IMR-90 (cell line): ENCODE measurements at regions not wholly inside any gene's neighbourhood (a gene's known extent, or its start where the extent isn't known, plus 50 kb on each side); places are given as distances from the start of the nearest gene placed in this dataset.
A peak's percentile ranks its signal among the peaks of the same experiment; 100 is the strongest.

ENCODE experiments used
- ATAC-seq: fragments of 200-7000 bp; cut with Tn5 transposase; 2 replicates; pipeline ENCODE4 v1.9.1; 2020; ENCODE audit warnings: low read depth, mild to moderate bottlenecking, moderate library complexity
- BruUV-seq: library from RNA; stranded (reverse); fragments of 400-500 nt; replicated peaks from 2 replicates; lab custom pipeline; 2021; lab: Mats Ljungman, UMichigan
- CTCF ChIA-PET: fragments of 300-600 bp; formaldehyde crosslinking; extraction: SDS; loops from one replicate; lab custom pipeline; 2021; ENCODE audit warnings: antibody characterized with exemption; lab: Yijun Ruan, JAX
- POLR2A ChIA-PET: fragments of 300-600 bp; sonication (Branson Sonifier 250); formaldehyde crosslinking; loops from one replicate; lab custom pipeline; 2022; ENCODE audit warnings: antibody characterized with exemption; ENCODE audit not compliant: unreplicated experiment; lab: Charles Lee
- DNase-seq: peaks from one replicate; pipeline ENCODE4 v3.0.0; 2013
- H2AFZ ChIP-seq: replicated peaks from 2 replicates; pipeline ENCODE3; 2013; ENCODE audit warnings: low read length, mild to moderate bottlenecking; ENCODE audit not compliant: poor library complexity
- H2AK5ac ChIP-seq: 2 replicates; pipeline ENCODE4 v1.6.1; 2013; ENCODE audit warnings: low read depth, low read length, inconsistent platforms
- H2AK9ac ChIP-seq: replicated peaks from 2 replicates; pipeline ENCODE3; 2013; ENCODE audit warnings: mild to moderate bottlenecking, low read depth, low read length, moderate library complexity; ENCODE audit not compliant: poor library complexity
- H2BK120ac ChIP-seq: 2 replicates; pipeline ENCODE4 v1.6.1; 2013; ENCODE audit warnings: low read depth, low read length, inconsistent platforms
- H2BK15ac ChIP-seq: 3 replicates; pipeline ENCODE4 v1.6.1; 2013; ENCODE audit warnings: low read depth, low read length, inconsistent platforms
- H2BK20ac ChIP-seq: 2 replicates; pipeline ENCODE4 v1.6.1; 2013; ENCODE audit warnings: low read depth, mild to moderate bottlenecking, inconsistent platforms, low read length, moderate library complexity
- H2BK5ac ChIP-seq: 2 replicates; pipeline ENCODE4 v1.6.1; 2013; ENCODE audit warnings: mild to moderate bottlenecking, low read depth, low read length, inconsistent platforms; ENCODE audit not compliant: poor library complexity, severe bottlenecking
- H3K14ac ChIP-seq: replicated peaks from 2 replicates; pipeline ENCODE4 v1.6.1; 2013; ENCODE audit warnings: low read depth, low read length, inconsistent platforms
- H3K18ac ChIP-seq: 2 replicates; pipeline ENCODE4 v1.6.1; 2013; ENCODE audit warnings: low read depth, low read length, control low read depth
- H3K23ac ChIP-seq: 2 replicates; pipeline ENCODE4 v1.6.1; 2013; ENCODE audit warnings: low read depth, low read length, inconsistent platforms
- H3K27ac ChIP-seq: 2 replicates; pipeline ENCODE4 v1.5.1; 2013; ENCODE audit warnings: mild to moderate bottlenecking, control low read depth, low read length; ENCODE audit not compliant: insufficient read depth
- H3K27me3 ChIP-seq: 2 replicates; pipeline ENCODE4 v1.6.1; 2013; ENCODE audit warnings: low read length; ENCODE audit not compliant: control insufficient read depth, insufficient read depth
- H3K36me3 ChIP-seq: 2 replicates; pipeline ENCODE4 v1.6.1; 2013; ENCODE audit warnings: low read length, mixed read lengths; ENCODE audit not compliant: control insufficient read depth, insufficient read depth
- H3K4ac ChIP-seq: 2 replicates; pipeline ENCODE4 v1.6.1; 2013; ENCODE audit warnings: low read depth, low read length, inconsistent platforms
- H3K4me1 ChIP-seq: 2 replicates; pipeline ENCODE4 v1.6.1; 2013; ENCODE audit warnings: low read length, mixed read lengths; ENCODE audit not compliant: control insufficient read depth, insufficient read depth
- H3K4me2 ChIP-seq: 2 replicates; pipeline ENCODE4 v1.6.1; 2013; ENCODE audit warnings: low read depth, mild to moderate bottlenecking, control low read depth, low read length, moderate library complexity
- H3K4me3 ChIP-seq: 2 replicates; pipeline ENCODE4 v1.5.1; 2013; ENCODE audit warnings: low read depth, mild to moderate bottlenecking, control low read depth, low read length, moderate library complexity; ENCODE audit not compliant: insufficient read depth
- H3K56ac ChIP-seq: 2 replicates; pipeline ENCODE4 v1.6.1; 2013; ENCODE audit warnings: low read length, inconsistent platforms; ENCODE audit not compliant: insufficient read depth; ENCODE audit errors: extremely low read depth
- H3K79me1 ChIP-seq, 2 experiments: 2 replicates each; pipeline ENCODE4 v1.6.1; 2013; ENCODE audit warnings: low read length in 2 of 2, inconsistent platforms in 1 of 2, low read depth in 1 of 2
- H3K9ac ChIP-seq: 2 replicates; pipeline ENCODE4 v1.6.1; 2013; ENCODE audit warnings: low read depth, low read length, control low read depth
- H3K9me1 ChIP-seq: 2 replicates; pipeline ENCODE4 v1.6.1; 2013; ENCODE audit warnings: low read length, inconsistent platforms; ENCODE audit not compliant: insufficient read depth
- H3K9me3 ChIP-seq: 2 replicates; pipeline ENCODE4 v1.6.1; 2013; ENCODE audit warnings: low read length; ENCODE audit not compliant: control insufficient read depth, insufficient read depth
- H4K20me1 ChIP-seq: 2 replicates; pipeline ENCODE4 v1.6.1; 2013; ENCODE audit warnings: low read length, inconsistent platforms; ENCODE audit not compliant: insufficient read depth
- H4K5ac ChIP-seq: 2 replicates; pipeline ENCODE4 v1.6.1; 2013; ENCODE audit warnings: mild to moderate bottlenecking, low read depth, low read length, control low read depth
- H4K8ac ChIP-seq, 2 experiments: 2 replicates each; pipeline ENCODE4 v1.6.1; 2013; ENCODE audit warnings: low read depth in 2 of 2, low read length in 2 of 2, control low read depth in 1 of 2, inconsistent platforms in 1 of 2
- H4K91ac ChIP-seq: 2 replicates; pipeline ENCODE4 v1.6.1; 2013; ENCODE audit warnings: low read depth, low read length, inconsistent platforms; ENCODE audit not compliant: insufficient read depth
- BHLHE40 ChIP-seq: fragments of 150-350 bp; IDR thresholded peaks from 2 replicates; pipeline ENCODE4 v1.6.1; 2016; ENCODE audit warnings: mild to moderate bottlenecking, low read depth, low read length
- CEBPB ChIP-seq: IDR thresholded peaks from 2 replicates; pipeline ENCODE4 v1.6.1; 2012; ENCODE audit warnings: low read depth, low read length, improper control_type of control experiment
- MAZ ChIP-seq: IDR thresholded peaks from 2 replicates; pipeline ENCODE4 v1.6.1; 2012; ENCODE audit warnings: low read depth, mild to moderate bottlenecking, low read length, improper control_type of control experiment, moderate library complexity, borderline replicate concordance
- MXI1 ChIP-seq: IDR thresholded peaks from 2 replicates; pipeline ENCODE4 v1.6.1; 2012; ENCODE audit warnings: low read depth, mild to moderate bottlenecking, low read length, moderate library complexity, borderline replicate concordance
- POLR2A ChIP-seq: IDR thresholded peaks from 2 replicates; pipeline ENCODE4 v1.6.1; 2012; ENCODE audit warnings: mild to moderate bottlenecking, low read depth, low read length
- RAD21 ChIP-seq: IDR thresholded peaks from 2 replicates; pipeline ENCODE4 v1.6.1; 2012; ENCODE audit warnings: low read length, improper control_type of control experiment
- RCOR1 ChIP-seq: IDR thresholded peaks from 2 replicates; pipeline ENCODE4 v1.6.1; 2012; ENCODE audit warnings: mild to moderate bottlenecking, low read length, improper control_type of control experiment; ENCODE audit not compliant: insufficient replicate concordance
- RFX5 ChIP-seq: IDR thresholded peaks from 2 replicates; pipeline ENCODE4 v1.8.0; 2012; ENCODE audit warnings: low read depth, mild to moderate bottlenecking, low read length, moderate library complexity
- USF2 ChIP-seq: fragments of 150-350 bp; IDR thresholded peaks from 2 replicates; pipeline ENCODE4 v1.6.1; 2017; ENCODE audit warnings: mild to moderate bottlenecking, antibody characterized with exemption, low read length, low read depth
- WGBS, 2 experiments: methylation state at CpG; one replicate each; pipeline versions ENCODE4 v1.1.5 to v1.1.7; 2013; ENCODE audit warnings: missing lambda C conversion rate in 2 of 2; ENCODE audit not compliant: insufficient read length in 1 of 2; ENCODE audit errors: extremely low coverage in 2 of 2; 5-methylcytosine and 5-hydroxymethylcytosine counted together
- dilution Hi-C: fragments of 300-500 bp; cut with HindIII; formaldehyde crosslinking; loops from one replicate; pipeline ENCODE4 v1.14.3; 2018; ENCODE audit warnings: low sequenced_read_pairs; ENCODE audit not compliant: unreplicated experiment
- in situ Hi-C: fragments of 300-500 bp; cut with MboI; formaldehyde crosslinking; loops from 3 replicates; pipeline ENCODE4 v1.14.3; 2019; ENCODE audit warnings: low sequenced_read_pairs, inconsistent platforms, mixed read lengths
- intact Hi-C: fragments of 100-400 bp; cut with micrococcal nuclease; formaldehyde crosslinking; loops from 2 replicates; pipeline ENCODE4 v1.10.0; 2022
- TF ChIP-seq, protein P1 (sequence below): fragments of 150-350 bp; IDR thresholded peaks from 2 replicates; pipeline ENCODE4 v1.6.1; 2016; ENCODE audit warnings: low read depth, mild to moderate bottlenecking, low read length, moderate library complexity, borderline replicate concordance

DNA sequence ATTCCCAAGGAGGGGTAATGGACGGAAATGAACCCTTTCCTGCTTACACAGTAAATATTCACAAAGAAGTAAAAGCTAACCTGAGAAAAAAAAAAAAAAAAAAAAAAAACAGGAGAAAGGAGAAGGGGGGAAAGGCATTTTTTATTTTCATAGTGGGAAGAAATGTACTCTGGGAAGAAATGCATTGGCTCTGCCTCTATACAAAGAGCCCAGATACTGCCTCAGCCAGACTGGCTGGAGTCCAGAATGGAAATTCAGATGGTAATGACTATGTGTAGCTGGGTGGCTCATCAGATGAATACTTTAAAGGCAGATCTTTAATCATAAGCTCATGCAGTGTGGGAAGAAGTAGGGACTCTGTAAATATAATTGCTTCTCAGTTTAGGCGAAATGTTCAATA lies 124.9 kb upstream of the ZNF608 start:
- no peaks in the 10 kb centered on the region for H3K9me3 ChIP-seq
- no peak overlapping the region for H3K4me3 ChIP-seq
- H2AK9ac ChIP-seq, result no peak overlapping the region
- H3K9me1 ChIP-seq, result no peaks in the 10 kb centered on the region
- no peak overlapping the region for H3K56ac ChIP-seq
- ChIA-PET CTCF (no interaction called here), POLR2A (interaction anchor here (0.6 kb wide), 1 partner anchor 8 kb away, joined by 7 read pairs; no protein-coding TSS in a partner anchor)
- H3K18ac ChIP-seq, result no peak overlapping the region
- no peak overlapping the region for H3K4me2 ChIP-seq
- no peak overlapping the region for H2BK5ac ChIP-seq
- H3K14ac ChIP-seq, result no peak overlapping the region
- no peak overlapping the region for H2BK15ac ChIP-seq
- H4K91ac ChIP-seq, result no peak overlapping the region
- ATAC-seq, result peak; percentile 42; the same call in 1 of the 2 replicates
- H4K20me1 ChIP-seq, result no peaks in the 10 kb centered on the region
- no peak overlapping the region for H2BK120ac ChIP-seq
- H3K4me1 ChIP-seq, result peaks cover 3% of the 10 kb centered on the region
- H2AFZ ChIP-seq, result no peak overlapping the region
- BruUV-seq, result no TSS peak
- WGBS, 2 experiments, result no CpG with 5 or more reads among the region's 2 CpGs
- intact Hi-C loops, result no loop called here
- no peak overlapping the region for H3K9ac ChIP-seq
- TF ChIP-seq MAZ (no peak), USF2 (no peak), MXI1 (no peak), BHLHE40 (no peak), CEBPB (no peak), RAD21 (no peak), RFX5 (no peak), RCOR1 (no peak), POLR2A (no peak)
- TF ChIP-seq, protein P1, sequence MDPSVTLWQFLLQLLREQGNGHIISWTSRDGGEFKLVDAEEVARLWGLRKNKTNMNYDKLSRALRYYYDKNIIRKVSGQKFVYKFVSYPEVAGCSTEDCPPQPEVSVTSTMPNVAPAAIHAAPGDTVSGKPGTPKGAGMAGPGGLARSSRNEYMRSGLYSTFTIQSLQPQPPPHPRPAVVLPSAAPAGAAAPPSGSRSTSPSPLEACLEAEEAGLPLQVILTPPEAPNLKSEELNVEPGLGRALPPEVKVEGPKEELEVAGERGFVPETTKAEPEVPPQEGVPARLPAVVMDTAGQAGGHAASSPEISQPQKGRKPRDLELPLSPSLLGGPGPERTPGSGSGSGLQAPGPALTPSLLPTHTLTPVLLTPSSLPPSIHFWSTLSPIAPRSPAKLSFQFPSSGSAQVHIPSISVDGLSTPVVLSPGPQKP, result no peak
- no peak overlapping the region for H2AK5ac ChIP-seq
- H4K5ac ChIP-seq, result no peak overlapping the region
- H4K8ac ChIP-seq, result no peak overlapping the region
- no peak overlapping the region for H3K4ac ChIP-seq
- DNase-seq, result peak; percentile 61
- no peaks in the 10 kb centered on the region for H3K36me3 ChIP-seq
- in situ Hi-C loops, result no loop called here
- no peaks in the 10 kb centered on the region for H3K27me3 ChIP-seq
- no peak overlapping the region for H3K27ac ChIP-seq
- H3K23ac ChIP-seq, result no peak overlapping the region
- no peaks in the 10 kb centered on the region for H3K79me1 ChIP-seq
- dilution Hi-C loops, result no loop called here
- no peak overlapping the region for H2BK20ac ChIP-seq
